ENCODE measurements at regions not wholly inside any gene's neighbourhood (a gene's known extent, or its start where the extent isn't known, plus 50 kb on each side); places are given as distances from the start of the nearest gene placed in this dataset.

GRCh38 chr12:41907550-41907949 lies 237.1 kb downstream of the GXYLT1 start:
- TF ChIP-seq, protein P1, sequence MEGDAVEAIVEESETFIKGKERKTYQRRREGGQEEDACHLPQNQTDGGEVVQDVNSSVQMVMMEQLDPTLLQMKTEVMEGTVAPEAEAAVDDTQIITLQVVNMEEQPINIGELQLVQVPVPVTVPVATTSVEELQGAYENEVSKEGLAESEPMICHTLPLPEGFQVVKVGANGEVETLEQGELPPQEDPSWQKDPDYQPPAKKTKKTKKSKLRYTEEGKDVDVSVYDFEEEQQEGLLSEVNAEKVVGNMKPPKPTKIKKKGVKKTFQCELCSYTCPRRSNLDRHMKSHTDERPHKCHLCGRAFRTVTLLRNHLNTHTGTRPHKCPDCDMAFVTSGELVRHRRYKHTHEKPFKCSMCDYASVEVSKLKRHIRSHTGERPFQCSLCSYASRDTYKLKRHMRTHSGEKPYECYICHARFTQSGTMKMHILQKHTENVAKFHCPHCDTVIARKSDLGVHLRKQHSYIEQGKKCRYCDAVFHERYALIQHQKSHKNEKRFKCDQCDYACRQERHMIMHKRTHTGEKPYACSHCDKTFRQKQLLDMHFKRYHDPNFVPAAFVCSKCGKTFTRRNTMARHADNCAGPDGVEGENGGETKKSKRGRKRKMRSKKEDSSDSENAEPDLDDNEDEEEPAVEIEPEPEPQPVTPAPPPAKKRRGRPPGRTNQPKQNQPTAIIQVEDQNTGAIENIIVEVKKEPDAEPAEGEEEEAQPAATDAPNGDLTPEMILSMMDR (IDR thresholded peaks at IDR 0.05; ENCODE audit: borderline replicate concordance, control extremely low read depth, extremely low read depth, insufficient read depth, missing control alignments), result no peak
- in situ Hi-C loops (cut with MboI; ENCODE audit: low sequenced_read_pairs, unreplicated experiment), result no loop called here
- DNase-seq (ENCODE audit: low spot score), result no peak

- in situ Hi-C loops (cut with MboI; ENCODE audit: low sequenced_read_pairs, unreplicated experiment), result no loop called here
- TF ChIP-seq, protein P1 (IDR thresholded peaks at IDR 0.05; ENCODE audit: borderline replicate concordance, control extremely low read depth, extremely low read depth, insufficient read depth, missing control alignments), result no peak
- DNase-seq (ENCODE audit: low spot score), result no peak
Measured at GRCh38 chr12:41907021-41907420, 237.7 kb downstream of the GXYLT1 start.

GRCh38 chr12:41905759-41906297 lies 238.8 kb downstream of the GXYLT1 start:
- DNase-seq (ENCODE audit: low spot score), result no peak
- in situ Hi-C loops (cut with MboI; ENCODE audit: low sequenced_read_pairs, unreplicated experiment), result no loop called here
- TF ChIP-seq, protein P1 (IDR thresholded peaks at IDR 0.05; ENCODE audit: borderline replicate concordance, control extremely low read depth, extremely low read depth, insufficient read depth, missing control alignments), result no peak

- no peak for DNase-seq (ENCODE audit: low spot score)
- TF ChIP-seq, protein P1 (IDR thresholded peaks at IDR 0.05; ENCODE audit: borderline replicate concordance, control extremely low read depth, extremely low read depth, insufficient read depth, missing control alignments), result no peak
- in situ Hi-C loops (cut with MboI; ENCODE audit: low sequenced_read_pairs, unreplicated experiment), result no loop called here
Measured at GRCh38 chr12:41905073-41905758, 239.5 kb downstream of the GXYLT1 start.

DNA sequence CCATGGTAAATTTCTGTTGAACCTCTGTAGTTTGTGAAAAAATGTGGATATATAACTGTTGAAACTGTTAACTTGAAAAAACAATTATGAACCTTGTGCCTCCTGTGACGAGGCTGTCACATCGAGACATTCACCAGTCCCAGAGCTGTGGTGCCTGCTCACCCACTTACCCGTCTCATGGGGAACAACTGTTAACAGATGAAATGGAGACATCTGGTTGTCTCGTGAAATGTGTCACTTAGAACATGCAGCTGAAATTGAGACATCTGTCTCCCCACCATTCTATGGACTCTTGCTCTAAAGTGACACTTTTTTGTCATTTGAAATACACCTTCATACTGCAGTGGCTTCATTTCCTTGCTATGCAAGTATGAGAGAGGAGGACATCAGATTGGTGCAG lies 240.6 kb downstream of the GXYLT1 start:
- DNase-seq (ENCODE audit: low spot score), result no peak
- TF ChIP-seq, protein P1 (IDR thresholded peaks at IDR 0.05; ENCODE audit: borderline replicate concordance, control extremely low read depth, extremely low read depth, insufficient read depth, missing control alignments), result no peak
- in situ Hi-C loops (cut with MboI; ENCODE audit: low sequenced_read_pairs, unreplicated experiment), result no loop called here

- TF ChIP-seq, protein P1 (IDR thresholded peaks at IDR 0.05; ENCODE audit: borderline replicate concordance, control extremely low read depth, extremely low read depth, insufficient read depth, missing control alignments), result no peak
- DNase-seq (ENCODE audit: low spot score), result no peak
- in situ Hi-C loops (cut with MboI; ENCODE audit: low sequenced_read_pairs, unreplicated experiment), result no loop called here
Measured at GRCh38 chr12:41903014-41903708, 241.5 kb downstream of the GXYLT1 start.

All from GM13976 (cell line).